ENCODE measurements at regions not wholly inside any gene's neighbourhood (a gene's known extent, or its start where the extent isn't known, plus 50 kb on each side); places are given as distances from the start of the nearest gene placed in this dataset.

DNA sequence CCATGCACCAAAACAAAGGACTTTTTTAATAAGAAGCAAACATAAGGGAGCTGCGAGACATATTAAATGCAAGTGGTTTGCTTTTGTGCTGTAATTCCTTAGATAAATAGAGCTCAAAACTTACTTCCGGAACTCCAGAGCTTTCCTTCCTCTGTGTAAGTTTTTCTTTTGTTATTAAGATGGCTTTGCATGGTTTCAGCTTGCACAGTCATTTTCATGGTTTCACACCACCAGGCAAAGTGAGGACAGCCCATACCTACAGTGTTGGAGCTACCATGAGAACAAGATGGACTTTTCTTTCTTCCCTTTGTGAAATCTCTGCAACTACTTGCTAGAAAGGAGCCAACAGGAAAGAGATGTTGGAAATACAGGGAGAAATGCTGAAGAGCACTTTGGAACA lies 368.0 kb downstream of the SETD4 start:
- in situ Hi-C loops (cut with HindIII; ENCODE audit: low pct_unique_long_range_greater_than_20kb, low sequenced_read_pairs) = no loop called here
- DNase-seq (ENCODE audit: low read depth, low spot score) (no peak), ATAC-seq (no peak)
- TF ChIP-seq, protein P1, sequence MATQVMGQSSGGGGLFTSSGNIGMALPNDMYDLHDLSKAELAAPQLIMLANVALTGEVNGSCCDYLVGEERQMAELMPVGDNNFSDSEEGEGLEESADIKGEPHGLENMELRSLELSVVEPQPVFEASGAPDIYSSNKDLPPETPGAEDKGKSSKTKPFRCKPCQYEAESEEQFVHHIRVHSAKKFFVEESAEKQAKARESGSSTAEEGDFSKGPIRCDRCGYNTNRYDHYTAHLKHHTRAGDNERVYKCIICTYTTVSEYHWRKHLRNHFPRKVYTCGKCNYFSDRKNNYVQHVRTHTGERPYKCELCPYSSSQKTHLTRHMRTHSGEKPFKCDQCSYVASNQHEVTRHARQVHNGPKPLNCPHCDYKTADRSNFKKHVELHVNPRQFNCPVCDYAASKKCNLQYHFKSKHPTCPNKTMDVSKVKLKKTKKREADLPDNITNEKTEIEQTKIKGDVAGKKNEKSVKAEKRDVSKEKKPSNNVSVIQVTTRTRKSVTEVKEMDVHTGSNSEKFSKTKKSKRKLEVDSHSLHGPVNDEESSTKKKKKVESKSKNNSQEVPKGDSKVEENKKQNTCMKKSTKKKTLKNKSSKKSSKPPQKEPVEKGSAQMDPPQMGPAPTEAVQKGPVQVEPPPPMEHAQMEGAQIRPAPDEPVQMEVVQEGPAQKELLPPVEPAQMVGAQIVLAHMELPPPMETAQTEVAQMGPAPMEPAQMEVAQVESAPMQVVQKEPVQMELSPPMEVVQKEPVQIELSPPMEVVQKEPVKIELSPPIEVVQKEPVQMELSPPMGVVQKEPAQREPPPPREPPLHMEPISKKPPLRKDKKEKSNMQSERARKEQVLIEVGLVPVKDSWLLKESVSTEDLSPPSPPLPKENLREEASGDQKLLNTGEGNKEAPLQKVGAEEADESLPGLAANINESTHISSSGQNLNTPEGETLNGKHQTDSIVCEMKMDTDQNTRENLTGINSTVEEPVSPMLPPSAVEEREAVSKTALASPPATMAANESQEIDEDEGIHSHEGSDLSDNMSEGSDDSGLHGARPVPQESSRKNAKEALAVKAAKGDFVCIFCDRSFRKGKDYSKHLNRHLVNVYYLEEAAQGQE (IDR thresholded peaks at IDR 0.05; ENCODE audit: insufficient read depth in 1 of 2, low read depth in 2 of 2, low read length in 1 of 2) = no peak
- TF ChIP-seq TCF7L2 (IDR thresholded peaks at IDR 0.05; ENCODE audit: low read depth, low read length) = no peak
- H3K9me3 ChIP-seq (ENCODE audit: control insufficient read depth, insufficient read depth, low read depth, low read length) = no peaks in the 10 kb centered on the region
- no peaks in the 10 kb centered on the region for H3K36me3 ChIP-seq (ENCODE audit: control insufficient read depth, insufficient read depth, low read length)
- no peak overlapping the region for H3K27ac ChIP-seq (ENCODE audit: low read length)
- H3K27me3 ChIP-seq (ENCODE audit: control insufficient read depth, insufficient read depth, low read length) = no peaks in the 10 kb centered on the region
- H3K4me3 ChIP-seq (ENCODE audit: low read depth in 2 of 2, low read length in 2 of 2) = no peak overlapping the region
- ChIA-PET POLR2A (no interaction called here), CTCF (no interaction called here)
- H3K4me1 ChIP-seq (ENCODE audit: control insufficient read depth, insufficient read depth, low read length) = no peaks in the 10 kb centered on the region
- intact Hi-C loops (cut with micrococcal nuclease; ENCODE audit: unreplicated experiment) = no loop called here
- no TSS peak for BruUV-seq (replicated peaks)

DNA sequence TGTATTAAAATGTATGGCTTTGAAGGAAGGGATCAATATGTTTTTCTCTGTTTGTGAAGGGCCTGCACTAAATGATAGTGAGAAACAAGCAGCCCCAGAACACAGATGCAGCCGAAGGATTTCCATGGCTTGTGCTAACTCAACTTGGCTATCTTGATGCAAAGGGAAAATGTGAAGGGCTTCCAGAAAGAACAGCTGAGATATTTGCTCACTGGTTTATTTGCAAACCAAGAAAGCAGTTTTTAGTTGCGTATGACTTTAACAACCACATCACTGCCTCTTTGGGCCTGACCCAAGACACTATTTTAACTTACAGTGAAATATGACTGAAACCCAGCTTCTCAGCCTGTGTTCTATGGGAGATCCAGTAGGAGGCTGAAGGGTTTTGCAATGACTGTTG lies 369.9 kb downstream of the SETD4 start:
- Histone ChIP-seq H3K27me3 (ENCODE audit: control insufficient read depth, insufficient read depth, low read length) (0 out of 2 replicates have a peak, but pooled peaks cover 2% of the 10 kb centered on the region), H3K36me3 (ENCODE audit: control insufficient read depth, insufficient read depth, low read length) (no peaks in the 10 kb centered on the region), H3K9me3 (ENCODE audit: control insufficient read depth, insufficient read depth, low read depth, low read length) (no peaks in the 10 kb centered on the region), H3K27ac (ENCODE audit: low read length) (no peak overlapping the region), H3K4me3 (ENCODE audit: low read depth in 2 of 2, low read length in 2 of 2) (no peak overlapping the region), H3K4me1 (ENCODE audit: control insufficient read depth, insufficient read depth, low read length) (no peaks in the 10 kb centered on the region)
- ChIA-PET POLR2A (no interaction called here), CTCF (no interaction called here)
- no TSS peak for BruUV-seq (replicated peaks)
- no peak for ATAC-seq
- intact Hi-C loops (cut with micrococcal nuclease; ENCODE audit: unreplicated experiment) (no loop called here), in situ Hi-C loops (cut with HindIII; ENCODE audit: low pct_unique_long_range_greater_than_20kb, low sequenced_read_pairs) (no loop called here)
- DNase-seq (ENCODE audit: low read depth, low spot score) = no peak
- TF ChIP-seq, protein P1 (IDR thresholded peaks at IDR 0.05; ENCODE audit: insufficient read depth in 1 of 2, low read depth in 2 of 2, low read length in 1 of 2) = no peak

DNA sequence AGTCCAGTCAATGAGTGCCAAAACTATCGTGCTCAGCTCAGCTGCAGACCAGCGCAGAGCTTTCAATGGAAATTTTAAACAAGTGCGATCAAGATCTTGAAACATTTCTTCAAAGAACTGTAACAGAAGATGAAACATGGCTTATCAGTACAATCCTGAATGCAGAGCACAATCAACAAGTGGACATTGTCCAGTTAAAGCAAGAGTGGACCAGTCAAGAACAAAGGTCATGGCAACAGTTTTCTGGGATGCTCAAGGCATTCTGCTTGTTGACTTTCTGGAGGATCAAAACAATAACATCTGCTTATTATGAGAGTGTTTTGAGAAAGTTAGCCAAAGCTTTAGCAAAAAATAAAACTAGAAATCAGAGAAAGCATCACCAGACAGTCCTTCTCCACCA lies 374.2 kb downstream of the SETD4 start:
- TF ChIP-seq TCF7L2 (IDR thresholded peaks at IDR 0.05; ENCODE audit: low read depth, low read length) = no peak
- no peak for TF ChIP-seq POLR2AphosphoS5 (IDR thresholded peaks at IDR 0.05; ENCODE audit: low read depth, low read length)
- TF ChIP-seq SIN3A (IDR thresholded peaks at IDR 0.05; ENCODE audit: borderline replicate concordance, insufficient read depth, low read depth, low read length) = no peak
- TF ChIP-seq, protein P1 (IDR thresholded peaks at IDR 0.05; ENCODE audit: insufficient read depth in 1 of 2, low read depth in 2 of 2, low read length in 1 of 2) = no peak
- TF ChIP-seq, protein P2, sequence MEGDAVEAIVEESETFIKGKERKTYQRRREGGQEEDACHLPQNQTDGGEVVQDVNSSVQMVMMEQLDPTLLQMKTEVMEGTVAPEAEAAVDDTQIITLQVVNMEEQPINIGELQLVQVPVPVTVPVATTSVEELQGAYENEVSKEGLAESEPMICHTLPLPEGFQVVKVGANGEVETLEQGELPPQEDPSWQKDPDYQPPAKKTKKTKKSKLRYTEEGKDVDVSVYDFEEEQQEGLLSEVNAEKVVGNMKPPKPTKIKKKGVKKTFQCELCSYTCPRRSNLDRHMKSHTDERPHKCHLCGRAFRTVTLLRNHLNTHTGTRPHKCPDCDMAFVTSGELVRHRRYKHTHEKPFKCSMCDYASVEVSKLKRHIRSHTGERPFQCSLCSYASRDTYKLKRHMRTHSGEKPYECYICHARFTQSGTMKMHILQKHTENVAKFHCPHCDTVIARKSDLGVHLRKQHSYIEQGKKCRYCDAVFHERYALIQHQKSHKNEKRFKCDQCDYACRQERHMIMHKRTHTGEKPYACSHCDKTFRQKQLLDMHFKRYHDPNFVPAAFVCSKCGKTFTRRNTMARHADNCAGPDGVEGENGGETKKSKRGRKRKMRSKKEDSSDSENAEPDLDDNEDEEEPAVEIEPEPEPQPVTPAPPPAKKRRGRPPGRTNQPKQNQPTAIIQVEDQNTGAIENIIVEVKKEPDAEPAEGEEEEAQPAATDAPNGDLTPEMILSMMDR (IDR thresholded peaks at IDR 0.05) = no peak
- H3K27ac ChIP-seq (ENCODE audit: low read length) = no peak overlapping the region
- CTCF ChIA-PET = no interaction called here
- POLR2A ChIA-PET = no interaction called here
- H3K36me3 ChIP-seq (ENCODE audit: control insufficient read depth, insufficient read depth, low read length) = no peaks in the 10 kb centered on the region
- no peaks in the 10 kb centered on the region for H3K4me1 ChIP-seq (ENCODE audit: control insufficient read depth, insufficient read depth, low read length)
- no TSS peak for BruUV-seq (replicated peaks)
- in situ Hi-C loops (cut with HindIII; ENCODE audit: low pct_unique_long_range_greater_than_20kb, low sequenced_read_pairs) = no loop called here
- no peak for DNase-seq (ENCODE audit: low read depth, low spot score)
- H3K4me3 ChIP-seq (ENCODE audit: low read depth in 2 of 2, low read length in 2 of 2) = no peak overlapping the region
- intact Hi-C loops (cut with micrococcal nuclease; ENCODE audit: unreplicated experiment) = no loop called here
- no peak for ATAC-seq
- no peaks in the 10 kb centered on the region for H3K9me3 ChIP-seq (ENCODE audit: control insufficient read depth, insufficient read depth, low read depth, low read length)
- H3K27me3 ChIP-seq (ENCODE audit: control insufficient read depth, insufficient read depth, low read length) = peaks cover 3% of the 10 kb centered on the region; the same call in 1 of the 2 replicates
